Breast epithelium (tissue), 3 donors: ENCODE measurements at regions not wholly inside any gene's neighbourhood (a gene's known extent, or its start where the extent isn't known, plus 50 kb on each side); places are given as distances from the start of the nearest gene placed in this dataset.

Source experiments
- POLR2A ChIP-seq: fragments of 450-650 bp; IDR thresholded peaks from one replicate; pipeline ENCODE4 v1.6.1; 2016; ENCODE audit warnings: antibody characterized with exemption, mild to moderate bottlenecking, moderate library complexity
- TF ChIP-seq, protein P1 (sequence below), 3 donors: fragments of 450-650 bp; IDR thresholded peaks; one replicate each; pipeline ENCODE4 v1.5.1; 2016 to 2017; ENCODE audit warnings: antibody characterized with exemption in 3 of 3, mild to moderate bottlenecking in 3 of 3, moderate library complexity in 3 of 3

DNA sequence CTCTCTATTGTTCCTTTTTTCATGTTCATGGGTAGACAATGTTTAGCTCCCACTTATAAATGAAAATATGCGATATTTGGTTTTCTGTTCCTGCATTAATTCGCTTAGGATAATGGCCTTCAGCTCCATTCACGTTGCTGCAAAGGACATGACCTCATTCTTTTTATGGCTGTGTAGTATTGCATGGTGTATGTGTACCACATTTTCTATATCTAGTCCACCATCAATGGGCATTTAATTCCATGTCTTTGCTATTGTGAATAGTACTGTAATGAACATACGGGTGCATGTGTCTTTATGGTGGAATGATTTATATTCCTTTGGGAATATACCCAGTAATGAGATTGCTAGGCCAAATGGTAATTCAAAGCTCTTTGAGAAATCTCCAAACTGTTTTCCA lies 392.0 kb downstream of the EFNA5 start:
- TF ChIP-seq, protein P1, sequence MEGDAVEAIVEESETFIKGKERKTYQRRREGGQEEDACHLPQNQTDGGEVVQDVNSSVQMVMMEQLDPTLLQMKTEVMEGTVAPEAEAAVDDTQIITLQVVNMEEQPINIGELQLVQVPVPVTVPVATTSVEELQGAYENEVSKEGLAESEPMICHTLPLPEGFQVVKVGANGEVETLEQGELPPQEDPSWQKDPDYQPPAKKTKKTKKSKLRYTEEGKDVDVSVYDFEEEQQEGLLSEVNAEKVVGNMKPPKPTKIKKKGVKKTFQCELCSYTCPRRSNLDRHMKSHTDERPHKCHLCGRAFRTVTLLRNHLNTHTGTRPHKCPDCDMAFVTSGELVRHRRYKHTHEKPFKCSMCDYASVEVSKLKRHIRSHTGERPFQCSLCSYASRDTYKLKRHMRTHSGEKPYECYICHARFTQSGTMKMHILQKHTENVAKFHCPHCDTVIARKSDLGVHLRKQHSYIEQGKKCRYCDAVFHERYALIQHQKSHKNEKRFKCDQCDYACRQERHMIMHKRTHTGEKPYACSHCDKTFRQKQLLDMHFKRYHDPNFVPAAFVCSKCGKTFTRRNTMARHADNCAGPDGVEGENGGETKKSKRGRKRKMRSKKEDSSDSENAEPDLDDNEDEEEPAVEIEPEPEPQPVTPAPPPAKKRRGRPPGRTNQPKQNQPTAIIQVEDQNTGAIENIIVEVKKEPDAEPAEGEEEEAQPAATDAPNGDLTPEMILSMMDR (IDR thresholded peaks at IDR 0.05) = no peak
- no peak for TF ChIP-seq POLR2A
